ENCODE measurements at regions not wholly inside any gene's neighbourhood (a gene's known extent, or its start where the extent isn't known, plus 50 kb on each side); places are given as distances from the start of the nearest gene placed in this dataset.

DNA sequence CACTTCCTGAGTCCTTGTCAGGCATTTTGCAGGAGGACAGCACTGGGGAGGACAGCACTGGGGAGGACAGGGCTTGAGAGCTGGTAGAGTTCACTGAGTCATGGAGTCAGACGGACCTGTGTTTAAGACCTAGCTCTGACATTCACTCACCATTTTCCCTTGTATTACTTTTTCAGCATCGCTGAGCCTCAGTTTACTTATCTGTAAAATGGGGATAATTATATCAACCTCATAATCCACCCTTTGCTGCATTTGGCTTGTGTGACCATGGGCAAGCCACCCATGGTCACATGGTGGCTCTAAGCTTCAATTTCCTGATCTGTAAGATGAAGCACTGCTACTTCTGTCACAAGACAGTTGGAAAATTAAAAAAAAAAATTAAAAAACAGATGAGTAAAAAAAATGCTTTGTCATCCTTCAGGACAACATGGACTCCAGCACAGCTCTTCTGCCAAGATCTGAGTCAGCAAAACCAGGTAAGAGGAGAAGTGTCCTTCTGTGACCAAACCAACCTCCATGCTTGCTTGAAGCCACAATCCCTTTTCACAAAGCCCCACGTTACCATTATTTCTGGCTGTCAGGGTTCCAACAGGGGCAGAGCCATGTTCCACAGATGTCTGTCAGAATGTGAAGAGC lies 275.5 kb downstream of the RAB28 start:
- no peaks in the 10 kb centered on the region for H3K9me3 Mint-ChIP-seq (ENCODE audit: low read depth)
- ChIA-PET POLR2A (no interaction called here), CTCF (interaction anchor here (0.5 kb wide), 1 partner anchor 150 kb away, joined by 3 read pairs; no protein-coding TSS in a partner anchor)
- intact Hi-C loops (cut with DNase I, micrococcal nuclease) = no loop called here
- H3K4me1 Mint-ChIP-seq = no peaks in the 10 kb centered on the region
- ATAC-seq (no peak), DNase-seq (no peak)
- H3K4me3 Mint-ChIP-seq = no peak overlapping the region
- no peaks in the 10 kb centered on the region for H3K27me3 Mint-ChIP-seq
- H3K36me3 Mint-ChIP-seq (ENCODE audit: low read depth) = no peaks in the 10 kb centered on the region
- no peak overlapping the region for H3K27ac Mint-ChIP-seq

DNA sequence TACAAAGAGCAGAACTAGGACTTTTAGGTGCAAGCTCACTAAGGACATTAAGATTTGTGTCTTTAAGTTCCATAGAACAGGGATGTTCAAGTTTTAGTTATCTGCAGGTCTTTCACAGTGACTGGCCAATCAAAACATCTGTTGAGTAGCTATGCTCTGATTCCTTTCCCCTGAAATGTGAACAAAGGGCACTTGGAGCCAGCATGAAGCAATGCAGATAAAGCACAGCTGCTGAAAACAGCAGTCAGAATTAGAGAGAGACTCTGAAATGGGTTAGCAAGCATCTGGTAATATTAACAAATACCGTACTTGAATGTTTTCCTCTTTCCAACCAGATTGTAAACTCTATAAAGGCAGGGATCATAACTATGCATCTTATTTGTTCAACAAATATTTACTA lies 276.9 kb downstream of the RAB28 start:
- no peaks in the 10 kb centered on the region for H3K27me3 Mint-ChIP-seq
- POLR2A ChIA-PET = no interaction called here

GRCh38 chr4:13203101-13203500 lies 281.0 kb downstream of the RAB28 start:
- POLR2A ChIA-PET = no interaction called here
- no peak overlapping the region for H3K4me3 Mint-ChIP-seq
- H3K4me1 Mint-ChIP-seq = no peaks in the 10 kb centered on the region
- H3K9me3 Mint-ChIP-seq (ENCODE audit: low read depth) = no peaks in the 10 kb centered on the region
- no peak for DNase-seq
- intact Hi-C loops (cut with DNase I, micrococcal nuclease) = no loop called here
- no peak overlapping the region for H3K27ac Mint-ChIP-seq
- H3K36me3 Mint-ChIP-seq (ENCODE audit: low read depth) = peaks cover 2% of the 10 kb centered on the region
- ATAC-seq = no peak
- CTCF ChIA-PET = no interaction called here
- no peaks in the 10 kb centered on the region for H3K27me3 Mint-ChIP-seq

More for the DNA sequence above, 276.9 kb downstream of the RAB28 start:
- H3K9me3 Mint-ChIP-seq (ENCODE audit: low read depth) = no peaks in the 10 kb centered on the region
- no peak overlapping the region for H3K27ac Mint-ChIP-seq
- H3K4me3 Mint-ChIP-seq = no peak overlapping the region
- CTCF ChIA-PET = no interaction called here
- no peak for DNase-seq
- intact Hi-C loops (cut with DNase I, micrococcal nuclease) = no loop called here
- no peaks in the 10 kb centered on the region for H3K4me1 Mint-ChIP-seq
- ATAC-seq = no peak
- no peaks in the 10 kb centered on the region for H3K36me3 Mint-ChIP-seq (ENCODE audit: low read depth)

- Mint-ChIP-seq H3K4me3 (no peak overlapping the region), H3K27me3 (no peaks in the 10 kb centered on the region), H3K36me3 (ENCODE audit: low read depth) (peaks cover 2% of the 10 kb centered on the region), H3K9me3 (ENCODE audit: low read depth) (no peaks in the 10 kb centered on the region), H3K4me1 (no peaks in the 10 kb centered on the region), H3K27ac (no peak overlapping the region)
- intact Hi-C loops (cut with DNase I, micrococcal nuclease) = no loop called here
- CTCF ChIA-PET = no interaction called here
- DNase-seq (no peak), ATAC-seq (no peak)
- POLR2A ChIA-PET = no interaction called here
Observed at GRCh38 chr4:13202701-13203100, 281.4 kb downstream of the RAB28 start.

DNA sequence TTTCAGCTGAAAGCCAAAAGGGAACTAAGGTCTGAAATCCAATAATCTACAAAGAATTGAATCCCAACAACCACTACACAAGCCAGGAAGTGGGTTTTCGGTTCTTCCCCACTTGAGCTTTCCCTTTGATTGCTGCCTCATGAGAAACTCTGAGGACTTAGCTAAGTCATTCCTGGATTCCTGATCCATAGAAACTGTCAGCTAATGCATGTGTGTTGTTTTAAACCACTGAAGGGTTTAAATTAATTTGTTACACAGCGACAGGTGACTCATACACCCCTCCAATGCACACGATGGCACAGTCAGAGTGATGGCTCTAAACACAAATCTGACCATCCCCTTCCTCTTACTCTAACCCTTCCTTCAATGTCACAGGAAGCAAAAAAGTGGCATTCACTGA lies 282.9 kb downstream of the RAB28 start:
- DNase-seq (no peak), ATAC-seq (no peak)
- Mint-ChIP-seq H3K4me3 (no peak overlapping the region), H3K27me3 (no peaks in the 10 kb centered on the region), H3K36me3 (ENCODE audit: low read depth) (peaks cover 2% of the 10 kb centered on the region), H3K4me1 (no peaks in the 10 kb centered on the region), H3K9me3 (ENCODE audit: low read depth) (no peaks in the 10 kb centered on the region), H3K27ac (no peak overlapping the region)
- CTCF ChIA-PET = no interaction called here
- intact Hi-C loops (cut with DNase I, micrococcal nuclease) = no loop called here
- POLR2A ChIA-PET = no interaction called here

GRCh38 chr4:13196721-13197120 lies 287.4 kb downstream of the RAB28 start:
- POLR2A ChIA-PET = no interaction called here

DNA sequence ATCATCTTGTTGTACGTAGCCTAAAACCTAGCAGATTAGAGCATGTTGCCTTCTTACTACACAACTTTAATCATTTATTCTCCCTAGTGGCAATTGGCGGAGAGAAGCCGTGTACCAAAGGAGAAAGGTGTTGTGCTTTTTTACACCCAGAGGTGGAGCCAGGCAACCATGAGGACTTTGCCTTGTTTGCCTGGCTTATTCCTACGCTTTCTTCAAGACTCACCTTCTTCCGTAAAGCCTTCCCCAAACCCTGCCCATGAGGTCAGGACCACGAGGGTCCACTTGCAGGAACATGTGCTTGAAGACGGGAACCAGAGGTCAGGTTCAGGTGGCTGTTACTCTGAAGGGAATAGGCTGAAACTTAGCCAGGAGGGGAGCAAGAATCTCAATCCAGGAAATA lies 290.5 kb downstream of the RAB28 start:
- ChIA-PET POLR2A (no interaction called here), CTCF (no interaction called here)
- H3K27me3 Mint-ChIP-seq = no peaks in the 10 kb centered on the region
- intact Hi-C loops (cut with DNase I, micrococcal nuclease) = no loop called here
- H3K4me1 Mint-ChIP-seq = no peaks in the 10 kb centered on the region
- H3K36me3 Mint-ChIP-seq (ENCODE audit: low read depth) = peaks cover 4% of the 10 kb centered on the region
- ATAC-seq (no peak), DNase-seq (no peak)
- peaks cover 2% of the 10 kb centered on the region for H3K9me3 Mint-ChIP-seq (ENCODE audit: low read depth)
- H3K27ac Mint-ChIP-seq = no peak overlapping the region
- no peak overlapping the region for H3K4me3 Mint-ChIP-seq

More at GRCh38 chr4:13196721-13197120, 287.4 kb downstream of the RAB28 start:
- Mint-ChIP-seq H3K27ac (no peak overlapping the region), H3K36me3 (ENCODE audit: low read depth) (peaks cover 6% of the 10 kb centered on the region), H3K4me3 (no peak overlapping the region), H3K9me3 (ENCODE audit: low read depth) (peaks cover 2% of the 10 kb centered on the region), H3K27me3 (no peaks in the 10 kb centered on the region), H3K4me1 (no peaks in the 10 kb centered on the region)
- no peak for ATAC-seq
- CTCF ChIA-PET = no interaction called here
- intact Hi-C loops (cut with DNase I, micrococcal nuclease) = no loop called here
- no peak for DNase-seq

DNA sequence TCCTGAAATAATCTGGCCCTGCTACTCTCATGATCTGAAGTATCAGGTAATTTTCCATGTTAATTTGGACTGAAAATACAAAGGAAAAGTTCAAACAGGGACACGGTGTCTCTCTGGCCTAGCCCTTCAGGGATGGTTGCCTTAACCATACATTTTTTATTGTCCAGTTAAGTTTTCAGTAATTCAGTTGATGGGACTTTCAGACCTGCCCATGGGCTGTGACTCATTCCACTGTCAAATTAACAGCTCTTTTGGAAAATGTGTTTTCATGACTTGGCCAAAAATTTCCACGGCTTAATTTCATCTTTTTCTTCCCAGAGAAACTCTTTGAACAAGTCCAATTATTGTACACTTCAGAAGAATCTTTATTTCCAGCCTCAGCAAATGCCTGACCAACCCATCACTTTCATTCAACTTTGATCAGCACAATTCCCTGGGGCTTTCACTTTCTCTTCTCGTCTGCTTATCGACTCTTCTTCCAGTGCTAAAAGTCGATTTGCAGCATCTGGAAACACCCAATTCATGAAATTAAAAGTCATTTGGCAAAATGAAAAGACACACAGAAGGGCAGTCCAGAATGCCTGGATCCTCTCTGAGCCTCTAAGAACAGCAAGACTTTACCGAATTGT lies 293.9 kb downstream of the RAB28 start:
- ATAC-seq (no peak), DNase-seq (no peak)
- Mint-ChIP-seq H3K9me3 (ENCODE audit: low read depth) (peaks cover 3% of the 10 kb centered on the region), H3K4me3 (no peak overlapping the region), H3K27ac (no peak overlapping the region), H3K27me3 (no peaks in the 10 kb centered on the region), H3K36me3 (ENCODE audit: low read depth) (peaks cover 5% of the 10 kb centered on the region), H3K4me1 (no peaks in the 10 kb centered on the region)
- intact Hi-C loops (cut with DNase I, micrococcal nuclease) = no loop called here
- CTCF ChIA-PET = interaction anchor here (0.7 kb wide), 1 partner anchor 26 kb away, joined by 3 read pairs; no protein-coding TSS in a partner anchor
- POLR2A ChIA-PET = no interaction called here

DNA sequence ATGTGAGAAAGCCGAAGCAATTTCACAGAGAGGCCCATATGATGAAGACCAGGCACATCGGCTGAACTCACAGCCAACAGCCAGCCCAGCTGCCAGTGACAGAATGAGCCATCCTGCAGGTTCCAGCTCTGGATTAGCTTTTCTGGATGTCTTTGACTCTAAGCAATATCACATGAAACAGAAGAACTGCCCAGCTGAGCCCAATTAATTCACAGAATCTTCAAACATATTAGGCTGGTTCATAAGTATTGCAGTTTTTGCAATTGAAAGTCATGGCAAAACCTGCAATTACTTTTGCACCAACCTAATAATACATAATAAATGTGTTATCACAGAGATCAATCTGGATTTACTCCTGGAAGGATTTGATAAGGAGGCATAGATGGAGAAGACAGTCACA lies 299.9 kb downstream of the RAB28 start:
- CTCF ChIA-PET = no interaction called here
- intact Hi-C loops (cut with DNase I, micrococcal nuclease) = no loop called here
- POLR2A ChIA-PET = no interaction called here
- Mint-ChIP-seq H3K4me3 (no peak overlapping the region), H3K27me3 (no peaks in the 10 kb centered on the region), H3K36me3 (ENCODE audit: low read depth) (peaks cover 1% of the 10 kb centered on the region), H3K9me3 (ENCODE audit: low read depth) (peaks cover 3% of the 10 kb centered on the region), H3K4me1 (no peaks in the 10 kb centered on the region), H3K27ac (no peak overlapping the region)
- DNase-seq (no peak), ATAC-seq (no peak)

DNA sequence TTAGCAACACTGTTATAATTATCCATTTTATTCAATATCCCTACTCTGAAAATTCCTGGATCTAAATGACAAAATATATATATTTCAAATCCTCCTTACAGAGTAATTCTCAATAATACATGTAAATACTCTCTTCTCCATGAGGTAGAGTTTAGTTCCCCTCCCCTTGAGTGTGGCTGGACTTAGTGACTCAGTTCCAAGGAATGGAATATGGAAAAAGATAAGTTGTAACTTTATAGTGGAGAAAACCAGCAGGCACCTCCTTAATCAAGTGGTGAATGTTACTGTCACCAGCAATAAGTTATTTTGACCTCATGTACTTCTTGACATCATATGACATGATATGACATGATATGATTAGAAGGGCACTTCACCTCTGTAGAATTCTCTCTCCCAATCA lies 302.0 kb downstream of the RAB28 start:
- DNase-seq = no peak
- Mint-ChIP-seq H3K27ac (no peak overlapping the region), H3K36me3 (ENCODE audit: low read depth) (peaks cover 1% of the 10 kb centered on the region), H3K4me1 (no peaks in the 10 kb centered on the region), H3K27me3 (no peaks in the 10 kb centered on the region), H3K4me3 (no peak overlapping the region), H3K9me3 (ENCODE audit: low read depth) (peaks cover 3% of the 10 kb centered on the region)
- no peak for ATAC-seq
- intact Hi-C loops (cut with DNase I, micrococcal nuclease) = no loop called here
- ChIA-PET POLR2A (no interaction called here), CTCF (no interaction called here)

- CTCF ChIA-PET = no interaction called here
- no peak overlapping the region for H3K27ac Mint-ChIP-seq
- no peaks in the 10 kb centered on the region for H3K4me1 Mint-ChIP-seq
- no peaks in the 10 kb centered on the region for H3K27me3 Mint-ChIP-seq
- POLR2A ChIA-PET = no interaction called here
- no peak for ATAC-seq
- H3K9me3 Mint-ChIP-seq (ENCODE audit: low read depth) = peaks cover 3% of the 10 kb centered on the region
- H3K4me3 Mint-ChIP-seq = no peak overlapping the region
- no peak for DNase-seq
- H3K36me3 Mint-ChIP-seq (ENCODE audit: low read depth) = peaks cover 1% of the 10 kb centered on the region
- intact Hi-C loops (cut with DNase I, micrococcal nuclease) = no loop called here
Observed at GRCh38 chr4:13181681-13182080, 302.5 kb downstream of the RAB28 start.

- intact Hi-C loops (cut with DNase I, micrococcal nuclease) = no loop called here
- ChIA-PET POLR2A (no interaction called here), CTCF (interaction anchor here (0.5 kb wide), 1 partner anchor 910 kb away, joined by 3 read pairs; no protein-coding TSS in a partner anchor)
- H3K36me3 Mint-ChIP-seq (ENCODE audit: low read depth) = no peaks in the 10 kb centered on the region
- H3K27me3 Mint-ChIP-seq = no peaks in the 10 kb centered on the region
- H3K9me3 Mint-ChIP-seq (ENCODE audit: low read depth) = peaks cover 3% of the 10 kb centered on the region
- H3K4me1 Mint-ChIP-seq = no peaks in the 10 kb centered on the region
- ATAC-seq (no peak), DNase-seq (no peak)
- no peak overlapping the region for H3K4me3 Mint-ChIP-seq
- no peak overlapping the region for H3K27ac Mint-ChIP-seq
Observed at GRCh38 chr4:13180701-13181100, 303.4 kb downstream of the RAB28 start.

Measured in activated CD4-positive, alpha-beta T cell treated with anti-CD3 and anti-CD28 coated beads for 36 hours (primary cell).